Body of pancreas (tissue), 4 donors: ENCODE measurements at regions not wholly inside any gene's neighbourhood (a gene's known extent, or its start where the extent isn't known, plus 50 kb on each side); places are given as distances from the start of the nearest gene placed in this dataset.

ENCODE experiments used
- ATAC-seq: fragments of 150-250 bp; one replicate; pipeline ENCODE4 v1.9.1; 2016
- DNase-seq, 4 donors: peaks; one replicate each; pipeline ENCODE4 v3.0.0-alpha.2; 2019
- H3K27ac ChIP-seq, 4 donors: fragments of 200-600 bp; sonication (generic); 1 replicate in 3 of 4; 2 replicates in 1 of 4; pipeline versions ENCODE4 v1.5.1 to v1.6.1; 2016 to 2019; ENCODE audit warnings: mild to moderate bottlenecking in 1 of 4, mixed read lengths in 1 of 4, moderate library complexity in 1 of 4
- H3K27me3 ChIP-seq, 2 donors: fragments of 200-600 bp; sonication (generic); one replicate each; pipeline ENCODE4 v1.6.0; 2016; ENCODE audit warnings: mild to moderate bottlenecking in 1 of 2
- H3K36me3 ChIP-seq, 2 donors: fragments of 200-600 bp; sonication (generic); replicated peaks in 1 of 2; 2 replicates each; pipeline ENCODE4 v1.5.1; 2016; ENCODE audit warnings: low read depth in 2 of 2; ENCODE audit not compliant: insufficient read depth in 1 of 2
- H3K4me1 ChIP-seq: fragments of 200-600 bp; sonication (generic); one replicate; pipeline ENCODE4 v1.6.0; 2016
- H3K4me3 ChIP-seq, 2 donors: fragments of 200-600 bp; sonication (generic); 1 replicate in 1 of 2; 2 replicates in 1 of 2; pipeline ENCODE4 v1.5.1; 2016 to 2019
- H3K9me3 ChIP-seq, 3 donors: fragments of 200-600 bp; sonication (generic); 1 replicate in 2 of 3; 2 replicates in 1 of 3; pipeline ENCODE4 v1.5.1; 2016
- POLR2A ChIP-seq, 3 donors: fragments of 450-650 bp; IDR thresholded peaks; one replicate each; pipeline ENCODE4 v1.6.1; 2016; ENCODE audit warnings: antibody characterized with exemption in 3 of 3, mild to moderate bottlenecking in 2 of 3
- WGBS, 2 donors: methylation state at CpG; one replicate each; pipeline ENCODE4 v1.1.5; 2017; 5-methylcytosine and 5-hydroxymethylcytosine counted together
- intact Hi-C: fragments of 100-400 bp; cut with DNase I; formaldehyde crosslinking; loops from one replicate; pipeline ENCODE4 v1.15.1; 2023
- TF ChIP-seq, protein P1 (sequence below), 7 experiments: fragments of 450-650 bp in 4 of 7; fragments of 200-600 bp in 3 of 7; sonication (generic) in 3 of 7; IDR thresholded peaks; one replicate each; pipeline ENCODE4 v1.5.1; 2016 to 2019; ENCODE audit warnings: antibody characterized with exemption in 7 of 7

DNA sequence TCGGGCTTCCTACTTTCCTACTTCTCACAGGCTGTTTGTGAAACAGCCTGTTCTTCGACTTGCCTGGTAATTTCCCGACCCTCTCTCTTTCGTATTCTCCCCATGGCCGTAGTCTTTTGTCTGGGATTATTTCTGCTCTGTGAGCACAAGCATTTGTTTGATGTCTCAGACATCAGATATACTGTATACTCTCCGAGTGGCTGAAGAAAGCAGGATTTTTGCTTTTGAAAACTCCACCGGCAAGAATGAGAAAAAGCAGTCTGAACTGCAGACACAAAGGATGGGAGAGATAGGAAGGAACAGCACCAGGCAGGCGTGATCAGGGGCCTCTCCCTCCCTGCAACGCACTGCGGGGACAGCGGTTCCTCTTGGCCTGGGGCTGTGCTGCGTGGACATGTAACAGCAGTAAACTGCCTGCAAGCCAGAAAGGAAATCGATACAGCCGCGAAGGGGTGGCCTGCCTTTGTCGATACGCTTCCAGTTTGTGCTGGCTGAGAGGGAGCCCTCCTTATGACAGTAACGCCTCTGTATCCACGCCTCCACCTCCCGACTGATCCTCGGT is 313.9 kb upstream of the TLE4 start:
- no peak for DNase-seq
- Histone ChIP-seq H3K27me3 (no peaks in the 10 kb centered on the region), H3K27ac (no peak overlapping the region), H3K4me1 (peaks cover 15% of the 10 kb centered on the region), H3K36me3 (no peaks in the 10 kb centered on the region), H3K4me3 (no peak overlapping the region), H3K9me3 (no peaks in the 10 kb centered on the region)
- 66 to 82% methylated on average over 21 of the region's 21 CpGs for WGBS, 2 donors
- intact Hi-C loops: no loop called here
- TF ChIP-seq, protein P1, sequence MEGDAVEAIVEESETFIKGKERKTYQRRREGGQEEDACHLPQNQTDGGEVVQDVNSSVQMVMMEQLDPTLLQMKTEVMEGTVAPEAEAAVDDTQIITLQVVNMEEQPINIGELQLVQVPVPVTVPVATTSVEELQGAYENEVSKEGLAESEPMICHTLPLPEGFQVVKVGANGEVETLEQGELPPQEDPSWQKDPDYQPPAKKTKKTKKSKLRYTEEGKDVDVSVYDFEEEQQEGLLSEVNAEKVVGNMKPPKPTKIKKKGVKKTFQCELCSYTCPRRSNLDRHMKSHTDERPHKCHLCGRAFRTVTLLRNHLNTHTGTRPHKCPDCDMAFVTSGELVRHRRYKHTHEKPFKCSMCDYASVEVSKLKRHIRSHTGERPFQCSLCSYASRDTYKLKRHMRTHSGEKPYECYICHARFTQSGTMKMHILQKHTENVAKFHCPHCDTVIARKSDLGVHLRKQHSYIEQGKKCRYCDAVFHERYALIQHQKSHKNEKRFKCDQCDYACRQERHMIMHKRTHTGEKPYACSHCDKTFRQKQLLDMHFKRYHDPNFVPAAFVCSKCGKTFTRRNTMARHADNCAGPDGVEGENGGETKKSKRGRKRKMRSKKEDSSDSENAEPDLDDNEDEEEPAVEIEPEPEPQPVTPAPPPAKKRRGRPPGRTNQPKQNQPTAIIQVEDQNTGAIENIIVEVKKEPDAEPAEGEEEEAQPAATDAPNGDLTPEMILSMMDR (IDR thresholded peaks at IDR 0.05): no peak
- no peak for TF ChIP-seq POLR2A (IDR thresholded peaks at IDR 0.05)
- ATAC-seq: no peak

DNA sequence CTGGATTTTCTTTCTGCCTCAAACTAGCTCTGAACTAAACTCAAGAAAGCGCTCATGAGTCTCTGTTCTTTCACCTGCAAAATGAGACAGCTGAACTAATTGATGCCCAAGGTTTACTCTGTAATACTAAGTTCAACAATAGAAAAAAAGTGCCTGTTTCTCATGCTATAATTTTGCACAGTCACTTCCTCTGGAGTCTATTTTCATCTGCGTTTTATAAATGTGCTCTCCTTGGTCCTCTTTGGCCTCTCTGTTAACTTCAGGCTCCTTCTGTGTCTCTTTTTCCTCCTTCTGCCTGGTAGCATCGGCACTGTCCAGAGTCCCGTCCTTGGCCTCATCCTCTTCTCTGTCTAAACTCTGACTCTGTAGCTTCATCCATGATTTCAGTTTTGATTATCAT is 311.9 kb upstream of the TLE4 start:
- DNase-seq (no peak), ATAC-seq (no peak)
- H3K27ac ChIP-seq: no peak overlapping the region
- TF ChIP-seq, protein P1 (IDR thresholded peaks at IDR 0.05): no peak
- TF ChIP-seq POLR2A (IDR thresholded peaks at IDR 0.05): no peak
- H3K9me3 ChIP-seq: no peaks in the 10 kb centered on the region
- H3K36me3 ChIP-seq: no peaks in the 10 kb centered on the region
- H3K4me1 ChIP-seq: peaks cover 15% of the 10 kb centered on the region
- H3K27me3 ChIP-seq: no peaks in the 10 kb centered on the region
- no peak overlapping the region for H3K4me3 ChIP-seq
- intact Hi-C loops: no loop called here
- 50 to 70% methylated on average over 4 of the region's 4 CpGs for WGBS, 2 donors

DNA sequence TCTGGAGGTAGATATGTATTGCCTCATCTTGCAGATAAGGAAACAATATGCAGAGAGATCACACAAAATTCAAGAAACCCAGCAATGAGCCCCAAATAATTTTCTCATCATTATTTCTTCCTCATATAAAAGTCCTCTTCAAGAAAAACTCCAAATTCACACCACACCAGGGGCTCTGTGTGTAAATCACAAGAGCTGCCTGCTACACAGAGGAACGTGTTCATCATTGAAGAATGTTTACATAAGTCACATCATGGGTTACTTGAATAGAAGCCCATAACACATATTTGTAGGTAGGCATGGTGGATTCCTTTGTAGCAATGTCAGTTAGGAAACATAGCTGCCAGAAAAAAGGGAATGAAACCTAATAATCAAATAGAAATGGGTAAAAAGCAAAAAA is 308.1 kb upstream of the TLE4 start:
- Histone ChIP-seq H3K9me3 (no peaks in the 10 kb centered on the region), H3K27me3 (no peaks in the 10 kb centered on the region), H3K36me3 (no peaks in the 10 kb centered on the region), H3K4me1 (no peaks in the 10 kb centered on the region), H3K27ac (no peak overlapping the region), H3K4me3 (no peak overlapping the region)
- WGBS, 2 donors: 28 to 50% methylated on average over 1 of the region's 1 CpG
- DNase-seq (no peak), ATAC-seq (no peak)
- intact Hi-C loops: no loop called here
- TF ChIP-seq, protein P1 (IDR thresholded peaks at IDR 0.05): no peak
- no peak for TF ChIP-seq POLR2A (IDR thresholded peaks at IDR 0.05)

DNA sequence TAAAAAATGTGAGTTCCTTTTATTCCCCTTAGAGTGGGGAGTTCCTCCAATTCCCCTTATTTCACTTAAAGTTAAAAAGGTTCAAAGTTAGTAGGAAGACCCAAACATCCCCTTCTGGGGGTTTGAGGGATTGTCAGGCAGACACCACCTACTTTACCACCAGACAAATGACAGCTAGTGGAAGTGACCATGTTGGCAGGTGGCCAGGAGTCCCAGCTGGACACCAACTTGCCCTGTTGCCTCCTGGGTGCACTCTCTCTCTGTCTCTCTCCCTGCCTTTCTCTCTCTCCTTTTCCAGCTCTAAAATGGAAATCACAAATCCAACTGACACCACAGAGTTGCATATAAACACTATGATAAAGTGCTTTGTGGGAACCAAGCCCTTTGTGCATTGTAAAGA is 307.7 kb upstream of the TLE4 start:
- Histone ChIP-seq H3K27me3 (no peaks in the 10 kb centered on the region), H3K27ac (no peak overlapping the region), H3K4me1 (no peaks in the 10 kb centered on the region), H3K4me3 (no peak overlapping the region), H3K36me3 (no peaks in the 10 kb centered on the region), H3K9me3 (no peaks in the 10 kb centered on the region)
- DNase-seq (peak in 3 of 4 donors; percentile 13 to 28 (median 14)), ATAC-seq (no peak)
- no peak for TF ChIP-seq POLR2A (IDR thresholded peaks at IDR 0.05)
- TF ChIP-seq, protein P1 (IDR thresholded peaks at IDR 0.05): no peak
- intact Hi-C loops: no loop called here
